Neural progenitor cell (in vitro differentiated cells): ENCODE measurements at regions not wholly inside any gene's neighbourhood (a gene's known extent, or its start where the extent isn't known, plus 50 kb on each side); places are given as distances from the start of the nearest gene placed in this dataset.

Experiments
- DNase-seq: peaks from one replicate; pipeline ENCODE4 v3.0.0-alpha.2; 2016; ENCODE audit warnings: low spot score
- H2AFZ ChIP-seq: fragments of 200-600 bp; sonication (generic); replicated peaks from 2 replicates; pipeline ENCODE4 v1.6.1; 2016; ENCODE audit warnings: antibody characterized with exemption
- H3F3A ChIP-seq: fragments of 200-600 bp; sonication (generic); 2 replicates; pipeline ENCODE4 v1.6.1; 2016; ENCODE audit warnings: antibody characterized with exemption, low read depth
- H3K27ac ChIP-seq: fragments of 200-600 bp; sonication (generic); 2 replicates; pipeline ENCODE4 v1.5.1; 2016; ENCODE audit warnings: mild to moderate bottlenecking
- H3K27me3 ChIP-seq: fragments of 200-600 bp; sonication (generic); 2 replicates; pipeline ENCODE4 v1.6.1; 2016; ENCODE audit warnings: mild to moderate bottlenecking, moderate library complexity
- H3K36me3 ChIP-seq: fragments of 200-600 bp; sonication (generic); 2 replicates; pipeline ENCODE4 v1.5.1; 2016
- H3K4me1 ChIP-seq: fragments of 200-600 bp; sonication (generic); 2 replicates; pipeline ENCODE4 v1.6.1; 2016; ENCODE audit warnings: mixed run types
- H3K4me2 ChIP-seq: fragments of 200-600 bp; sonication (generic); 2 replicates; pipeline ENCODE4 v1.6.1; 2016
- H3K4me3 ChIP-seq: fragments of 200-600 bp; sonication (generic); 2 replicates; pipeline ENCODE4 v1.5.1; 2016
- H3K79me2 ChIP-seq: fragments of 200-600 bp; sonication (generic); 2 replicates; pipeline ENCODE4 v1.6.1; 2016; ENCODE audit warnings: low read depth
- H3K9ac ChIP-seq: fragments of 200-600 bp; sonication (generic); 2 replicates; pipeline ENCODE4 v1.6.1; 2016
- H3K9me3 ChIP-seq: fragments of 200-600 bp; sonication (generic); 2 replicates; pipeline ENCODE4 v1.5.1; 2016; ENCODE audit warnings: low read depth
- H4K20me1 ChIP-seq: fragments of 200-600 bp; sonication (generic); 2 replicates; pipeline ENCODE4 v1.6.1; 2016; ENCODE audit warnings: low read depth
- H3K27ac Mint-ChIP-seq: 3 replicates; pipeline ENCODE4 v1.8.0; 2021; ENCODE audit warnings: mixed read lengths
- H3K27me3 Mint-ChIP-seq: 2 replicates; pipeline ENCODE4 v1.8.0; 2022; ENCODE audit warnings: low read depth, mild to moderate bottlenecking, inconsistent platforms, moderate library complexity, mixed read lengths; ENCODE audit not compliant: insufficient read depth
- H3K36me3 Mint-ChIP-seq: 3 replicates; pipeline ENCODE4 v1.8.0; 2021; ENCODE audit warnings: mixed read lengths
- H3K4me1 Mint-ChIP-seq: 3 replicates; pipeline ENCODE4 v1.8.0; 2021; ENCODE audit warnings: mixed read lengths
- H3K4me3 Mint-ChIP-seq: 3 replicates; pipeline ENCODE4 v1.8.0; 2021; ENCODE audit warnings: mild to moderate bottlenecking, moderate library complexity, mixed read lengths
- H3K9me3 Mint-ChIP-seq: 3 replicates; pipeline ENCODE4 v1.8.0; 2020; ENCODE audit warnings: mixed read lengths
- CTCF ChIP-seq: fragments of 200-600 bp; sonication (generic); IDR thresholded peaks from 2 replicates; pipeline ENCODE4 v1.5.1; 2017; ENCODE audit warnings: antibody characterized with exemption, mild to moderate bottlenecking
- EZH2 ChIP-seq: fragments of 200-600 bp; sonication (generic); IDR thresholded peaks from 2 replicates; pipeline ENCODE4 v1.6.1; 2017; ENCODE audit warnings: antibody characterized with exemption, mild to moderate bottlenecking, moderate library complexity
- EZH2phosphoT487 ChIP-seq: fragments of 200-600 bp; sonication (generic); IDR thresholded peaks from 2 replicates; pipeline ENCODE4 v1.6.1; 2017; ENCODE audit warnings: antibody characterized with exemption

GRCh38 chr14:97796511-97796910, 999.3 kb downstream of the VRK1 start:
- Mint-ChIP-seq H3K36me3 (no peaks in the 10 kb centered on the region), H3K4me3 (no peak overlapping the region), H3K27ac (no peak overlapping the region), H3K27me3 (peaks cover 6% of the 10 kb centered on the region), H3K4me1 (peaks cover 7% of the 10 kb centered on the region), H3K9me3 (no peaks in the 10 kb centered on the region)
- H3K4me1 ChIP-seq, result no peaks in the 10 kb centered on the region
- H3F3A ChIP-seq, result no peaks in the 10 kb centered on the region
- H2AFZ ChIP-seq, result no peak overlapping the region
- TF ChIP-seq EZH2phosphoT487 (no peak), CTCF (no peak), EZH2 (no peak)
- no peaks in the 10 kb centered on the region for H3K36me3 ChIP-seq
- no peaks in the 10 kb centered on the region for H3K27me3 ChIP-seq
- no peak overlapping the region for H3K4me2 ChIP-seq
- DNase-seq, result no peak
- no peaks in the 10 kb centered on the region for H3K9me3 ChIP-seq
- H4K20me1 ChIP-seq, result no peaks in the 10 kb centered on the region
- H3K27ac ChIP-seq, result no peak overlapping the region
- H3K9ac ChIP-seq, result no peak overlapping the region
- H3K79me2 ChIP-seq, result no peaks in the 10 kb centered on the region
- no peak overlapping the region for H3K4me3 ChIP-seq

GRCh38 chr14:97798176-97798575, 1001.0 kb downstream of the VRK1 start:
- Histone ChIP-seq H3K27ac (no peak overlapping the region), H3K4me3 (no peak overlapping the region), H3K4me2 (no peak overlapping the region), H2AFZ (peak overlapping the region; percentile 26), H4K20me1 (no peaks in the 10 kb centered on the region), H3F3A (no peaks in the 10 kb centered on the region), H3K36me3 (no peaks in the 10 kb centered on the region), H3K79me2 (no peaks in the 10 kb centered on the region), H3K27me3 (no peaks in the 10 kb centered on the region), H3K9ac (no peak overlapping the region), H3K4me1 (no peaks in the 10 kb centered on the region), H3K9me3 (no peaks in the 10 kb centered on the region)
- peaks cover 8% of the 10 kb centered on the region for H3K27me3 Mint-ChIP-seq
- H3K9me3 Mint-ChIP-seq, result no peaks in the 10 kb centered on the region
- H3K4me3 Mint-ChIP-seq, result no peak overlapping the region
- no peaks in the 10 kb centered on the region for H3K36me3 Mint-ChIP-seq
- no peak overlapping the region for H3K27ac Mint-ChIP-seq
- H3K4me1 Mint-ChIP-seq, result peaks cover 18% of the 10 kb centered on the region
- no peak for DNase-seq
- no peak for TF ChIP-seq EZH2phosphoT487
- no peak for TF ChIP-seq CTCF
- TF ChIP-seq EZH2, result no peak

GRCh38 chr14:97802430-97803373, 1005.5 kb downstream of the VRK1 start:
- Mint-ChIP-seq H3K4me3 (no peak overlapping the region), H3K27me3 (peaks cover 6% of the 10 kb centered on the region), H3K36me3 (no peaks in the 10 kb centered on the region), H3K27ac (no peak overlapping the region), H3K4me1 (peaks cover 34% of the 10 kb centered on the region), H3K9me3 (no peaks in the 10 kb centered on the region)
- Histone ChIP-seq H3K9me3 (no peaks in the 10 kb centered on the region), H3K27ac (no peak overlapping the region), H3K27me3 (no peaks in the 10 kb centered on the region), H2AFZ (no peak overlapping the region), H3K9ac (no peak overlapping the region), H4K20me1 (no peaks in the 10 kb centered on the region), H3K4me3 (no peak overlapping the region), H3K4me2 (no peak overlapping the region), H3F3A (peaks cover 16% of the 10 kb centered on the region), H3K36me3 (no peaks in the 10 kb centered on the region), H3K4me1 (peaks cover 21% of the 10 kb centered on the region), H3K79me2 (no peaks in the 10 kb centered on the region)
- TF ChIP-seq EZH2phosphoT487, result no peak
- no peak for TF ChIP-seq CTCF
- no peak for TF ChIP-seq EZH2
- no peak for DNase-seq
